ENCODE measurements at regions not wholly inside any gene's neighbourhood (a gene's known extent, or its start where the extent isn't known, plus 50 kb on each side); places are given as distances from the start of the nearest gene placed in this dataset.
"Not testable (repeated sequence)": the region's sequence is repeated elsewhere in the genome, so short reads cannot be mapped to it uniquely, and the experiment has no call there.

GRCh38 chr11:128156486-128156885 lies 430.9 kb downstream of the ETS1 start:
- no peak for DNase-seq (ENCODE audit: low read depth)

GRCh38 chr11:128155590-128155989 lies 431.8 kb downstream of the ETS1 start:
- no peak for DNase-seq (ENCODE audit: low read depth)

DNA sequence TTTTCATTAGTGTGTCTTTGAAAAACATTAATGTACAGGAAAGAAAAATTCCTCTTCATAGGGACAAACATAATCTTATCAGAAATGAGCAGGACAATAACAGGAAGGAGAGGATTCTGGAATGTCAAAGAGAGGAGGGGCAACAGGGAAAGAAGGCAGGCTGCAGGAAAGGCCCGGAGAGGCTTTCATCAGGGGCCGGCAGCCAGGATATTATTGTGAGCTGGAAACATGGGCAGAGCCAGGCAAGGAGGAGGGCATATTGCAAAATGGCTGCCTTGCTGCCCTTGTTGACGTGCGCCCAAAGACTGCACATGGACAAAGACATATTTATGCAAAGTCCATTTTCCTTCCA lies 433.7 kb downstream of the ETS1 start:
- DNase-seq (ENCODE audit: low read depth), result no peak

DNA sequence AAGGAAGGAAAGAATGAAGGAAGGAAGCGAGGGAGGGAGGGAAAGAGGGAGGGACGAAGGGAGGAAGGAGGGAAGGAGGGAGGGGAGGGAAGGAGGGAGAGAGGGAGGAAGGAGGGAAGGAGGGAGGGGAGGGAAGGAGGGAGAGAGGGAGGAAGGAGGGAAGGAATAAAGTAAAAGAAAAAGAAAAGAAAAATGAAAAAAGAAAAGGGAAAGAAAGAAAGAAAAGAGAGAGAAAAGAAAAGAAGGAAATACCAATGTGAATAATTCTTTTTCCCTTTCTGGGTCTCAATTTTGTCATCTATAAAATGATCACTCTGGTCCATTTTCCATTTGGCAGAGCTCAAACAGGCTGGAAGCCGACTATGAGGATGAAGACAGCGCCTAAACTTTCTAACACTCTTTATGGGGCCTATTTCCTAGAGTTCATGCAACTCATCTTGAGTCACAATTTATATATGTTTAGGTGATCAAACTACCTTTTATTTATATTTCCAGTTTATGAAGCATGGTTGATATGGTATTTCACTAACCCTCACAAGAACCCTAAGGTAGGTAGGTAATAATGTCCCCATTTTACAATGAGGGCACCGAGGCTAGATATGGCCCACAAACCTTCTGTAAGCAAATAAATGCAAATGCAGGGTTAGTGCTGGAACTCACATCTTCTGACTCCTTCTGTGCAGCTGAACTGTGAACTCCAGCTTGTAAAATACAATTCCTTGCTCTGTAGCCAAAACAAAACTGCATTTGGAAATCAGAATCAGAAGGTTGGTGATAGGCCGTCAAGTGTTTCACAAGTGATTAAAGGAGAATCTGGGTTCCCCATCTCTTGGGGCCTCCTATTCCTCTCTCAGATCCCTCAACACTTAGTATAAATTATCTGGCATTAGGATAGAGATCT lies 434.3 kb downstream of the ETS1 start:
- DNase-seq (ENCODE audit: low read depth), result no peak

- no peak for DNase-seq (ENCODE audit: low read depth)
Measured at GRCh38 chr11:128151780-128152179, 435.6 kb downstream of the ETS1 start.

GRCh38 chr11:128151338-128151737 lies 436.0 kb downstream of the ETS1 start:
- DNase-seq (ENCODE audit: low read depth), result no peak

DNA sequence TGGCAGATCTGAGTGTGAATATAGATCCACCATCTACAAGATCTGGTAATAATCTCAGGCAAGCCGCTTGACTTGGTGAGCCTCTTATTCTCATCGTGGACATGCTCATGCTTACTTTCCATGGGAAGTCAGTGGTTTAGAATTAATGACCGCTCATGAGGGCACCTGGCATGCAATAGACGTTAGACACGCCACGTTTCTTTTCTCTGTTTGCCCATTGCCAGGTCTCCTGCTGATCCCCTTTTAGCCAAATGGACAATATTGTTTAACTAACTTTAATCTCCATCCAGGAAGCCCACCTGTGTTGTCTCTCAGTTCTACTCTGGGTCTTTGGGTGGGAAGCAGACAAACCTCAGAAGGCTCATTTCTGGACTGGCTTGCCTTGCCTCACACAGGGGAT lies 439.1 kb downstream of the ETS1 start:
- DNase-seq (ENCODE audit: low read depth), result no peak

GRCh38 chr11:128146926-128147605 lies 440.3 kb downstream of the ETS1 start:
- DNase-seq (ENCODE audit: low read depth), result no peak

- not testable (repeated sequence) for DNase-seq (ENCODE audit: low read depth)
Measured at GRCh38 chr11:128140293-128140692, 447.1 kb downstream of the ETS1 start.

- no peak for DNase-seq (ENCODE audit: low read depth)
Measured at GRCh38 chr11:128135451-128135850, 451.9 kb downstream of the ETS1 start.

GRCh38 chr11:128133501-128133900 lies 453.9 kb downstream of the ETS1 start:
- DNase-seq (ENCODE audit: low read depth), result no peak

DNA sequence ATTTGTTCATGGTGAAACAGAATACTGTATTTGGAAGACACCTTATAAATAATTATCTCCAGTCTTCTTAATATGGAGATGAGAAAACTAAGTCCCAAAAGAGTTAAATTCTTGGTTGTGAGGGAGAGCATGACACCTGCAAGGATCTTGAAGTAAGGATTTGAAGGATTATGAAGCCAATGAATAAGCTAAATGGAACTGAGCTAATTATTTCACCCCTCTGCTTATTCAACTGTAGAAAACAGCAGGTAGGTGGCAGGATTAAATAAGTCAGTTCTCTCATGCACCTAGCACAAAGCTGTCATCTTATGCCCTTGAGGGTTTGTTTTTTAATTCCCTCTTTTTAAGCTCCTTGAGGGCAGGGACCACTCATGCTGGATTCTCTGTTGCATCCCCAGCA lies 457.3 kb downstream of the ETS1 start:
- DNase-seq (ENCODE audit: low read depth), result no peak

DNA sequence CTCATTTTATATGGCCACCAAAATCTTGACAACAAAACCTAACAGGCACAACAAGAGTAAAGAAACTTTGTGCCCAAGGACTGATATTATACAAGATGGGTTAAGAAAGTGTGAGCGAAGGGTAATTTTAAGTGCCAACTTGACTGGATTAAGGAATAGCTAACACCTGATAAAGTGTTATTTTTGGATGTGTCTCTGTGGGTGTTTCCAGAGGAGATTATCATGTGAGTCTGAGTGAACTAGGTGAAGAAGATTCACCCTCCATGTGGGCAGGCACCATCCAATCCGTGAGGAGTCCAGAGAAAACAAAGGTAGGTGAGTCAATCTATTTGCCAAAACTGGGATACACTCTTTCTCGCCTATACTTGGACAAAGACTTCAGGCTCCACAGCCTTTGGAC lies 461.6 kb downstream of the ETS1 start:
- no peak for DNase-seq (ENCODE audit: low read depth)

GRCh38 chr11:128116885-128117284 lies 470.5 kb downstream of the ETS1 start:
- no peak for DNase-seq (ENCODE audit: low read depth)

- DNase-seq (ENCODE audit: low read depth), result no peak
Measured at GRCh38 chr11:128116447-128116846, 470.9 kb downstream of the ETS1 start.

GRCh38 chr11:128105950-128106349 lies 481.4 kb downstream of the ETS1 start:
- no peak for DNase-seq (ENCODE audit: low read depth)

DNA sequence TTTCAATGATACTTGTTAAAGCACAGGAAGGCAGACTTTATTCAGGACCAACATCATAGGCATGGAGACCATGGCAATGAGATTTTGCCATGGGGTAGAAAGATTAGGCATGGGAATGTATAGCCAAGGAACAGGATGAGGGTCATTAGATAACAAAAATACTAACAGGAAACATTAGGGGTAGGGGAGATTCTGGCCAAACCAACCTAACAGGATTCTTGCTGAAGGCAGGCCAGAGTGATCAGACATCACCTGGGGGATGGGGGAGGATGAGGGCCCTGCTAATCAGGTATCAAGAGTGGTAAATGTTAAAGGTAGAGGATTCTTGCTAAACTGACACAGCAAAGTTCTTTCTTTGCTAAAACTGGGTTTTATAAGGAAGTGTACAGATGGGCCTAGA lies 481.8 kb downstream of the ETS1 start:
- no peak for DNase-seq (ENCODE audit: low read depth)

GRCh38 chr11:128103278-128103873 lies 484.0 kb downstream of the ETS1 start:
- no peak for DNase-seq (ENCODE audit: low read depth)

DNA sequence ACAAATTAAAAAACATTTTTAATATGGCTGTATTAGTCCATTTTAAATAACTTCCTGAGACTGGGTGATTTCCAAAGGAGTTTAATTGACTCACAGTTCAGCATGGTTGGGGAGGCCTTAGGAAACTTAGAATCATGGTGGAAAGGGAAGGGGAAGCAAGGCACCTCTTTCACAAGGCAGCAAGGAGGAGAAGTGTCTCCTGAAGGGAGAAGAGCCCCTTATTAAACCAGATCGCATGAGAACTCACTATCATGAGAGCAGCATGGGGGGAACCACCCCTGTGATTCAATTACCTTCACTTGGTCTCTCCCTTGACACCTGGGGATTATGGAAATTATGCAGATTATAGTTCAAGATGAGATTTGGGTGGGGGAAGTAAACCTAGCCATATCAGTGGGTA lies 488.6 kb downstream of the ETS1 start:
- no peak for DNase-seq (ENCODE audit: low read depth)

- DNase-seq (ENCODE audit: low read depth), result no peak
Measured at GRCh38 chr11:128095466-128095981, 491.8 kb downstream of the ETS1 start.

- no peak for DNase-seq (ENCODE audit: low read depth)
Measured at GRCh38 chr11:128093689-128094088, 493.7 kb downstream of the ETS1 start.

DNA sequence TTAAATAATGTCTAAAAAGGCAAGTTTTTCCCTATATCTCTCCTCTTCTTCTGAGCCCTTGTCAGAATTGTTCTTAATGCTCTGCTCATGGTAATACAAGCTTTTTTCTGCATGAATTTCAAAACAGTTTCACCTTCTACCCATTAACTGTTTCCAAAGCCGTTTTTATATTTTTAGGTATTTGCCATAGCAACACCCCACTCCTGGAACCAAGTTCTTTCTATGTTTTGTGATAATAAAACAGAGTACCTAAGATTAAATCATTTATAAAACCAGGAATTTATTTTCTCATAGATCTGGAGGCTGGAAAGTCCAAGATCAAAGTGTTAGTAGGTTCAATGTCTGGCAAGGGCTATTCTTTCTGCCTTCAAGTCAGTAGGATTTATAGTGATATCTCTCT lies 497.4 kb downstream of the ETS1 start:
- no peak for DNase-seq (ENCODE audit: low read depth)

- DNase-seq (ENCODE audit: low read depth), result no peak
Measured at GRCh38 chr11:128086794-128087193, 500.6 kb downstream of the ETS1 start.

Data from activated T-cell treated with anti-CD3 and anti-CD28 coated beads for 1 hour (primary cell).